CD4-positive, alpha-beta T cell treated with Interleukin-17A for 4 hours (primary cell): ENCODE measurements at regions not wholly inside any gene's neighbourhood (a gene's known extent, or its start where the extent isn't known, plus 50 kb on each side); places are given as distances from the start of the nearest gene placed in this dataset.

Source experiments
- DNase-seq: peaks from one replicate; pipeline ENCODE4 v3.0.0-alpha.2; 2020; ENCODE audit warnings: mixed read lengths

GRCh38 chr14:98607341-98607910, 664.6 kb downstream of the BCL11B start:
- DNase-seq, result no peak

GRCh38 chr14:98608071-98609060, 663.6 kb downstream of the BCL11B start:
- DNase-seq, result peak; percentile 8

- no peak for DNase-seq
These were observed 659.4 kb downstream of the BCL11B start for GRCh38 chr14:98612434-98613200.

- DNase-seq, result no peak
These were observed 657.3 kb downstream of the BCL11B start for GRCh38 chr14:98614741-98615140.

GRCh38 chr14:98622208-98623051, 649.6 kb downstream of the BCL11B start:
- DNase-seq, result no peak

GRCh38 chr14:98623788-98624415, 648.1 kb downstream of the BCL11B start:
- no peak for DNase-seq

- DNase-seq, result no peak
These were observed 638.6 kb downstream of the BCL11B start for GRCh38 chr14:98633380-98633779.

- no peak for DNase-seq
These were observed 637.8 kb downstream of the BCL11B start for GRCh38 chr14:98634043-98634820.

- no peak for DNase-seq
These were observed 633.6 kb downstream of the BCL11B start for GRCh38 chr14:98638366-98638765.

- no peak for DNase-seq
These were observed 624.2 kb downstream of the BCL11B start for GRCh38 chr14:98647754-98648153.

GRCh38 chr14:98651037-98651436, 621.0 kb downstream of the BCL11B start:
- no peak for DNase-seq

GRCh38 chr14:98665007-98665406, 607.0 kb downstream of the BCL11B start:
- DNase-seq, result no peak

GRCh38 chr14:98666545-98666944, 605.5 kb downstream of the BCL11B start:
- DNase-seq, result no peak

- DNase-seq, result no peak
These were observed 590.0 kb downstream of the BCL11B start for GRCh38 chr14:98682033-98682432.

- DNase-seq, result no peak
These were observed 589.3 kb downstream of the BCL11B start for GRCh38 chr14:98682726-98683125.

GRCh38 chr14:98684468-98684867, 587.5 kb downstream of the BCL11B start:
- no peak for DNase-seq

GRCh38 chr14:98685725-98686124, 586.3 kb downstream of the BCL11B start:
- no peak for DNase-seq

- no peak for DNase-seq
These were observed 583.6 kb downstream of the BCL11B start for GRCh38 chr14:98688446-98688845.

- DNase-seq, result no peak
These were observed 582.0 kb downstream of the BCL11B start for GRCh38 chr14:98689951-98690350.

GRCh38 chr14:98692832-98693231, 579.2 kb downstream of the BCL11B start:
- no peak for DNase-seq

GRCh38 chr14:98694541-98694940, 577.5 kb downstream of the BCL11B start:
- no peak for DNase-seq
